Fibroblast of lung (primary cell): ENCODE measurements at regions not wholly inside any gene's neighbourhood (a gene's known extent, or its start where the extent isn't known, plus 50 kb on each side); places are given as distances from the start of the nearest gene placed in this dataset.
A peak's percentile ranks its signal among the peaks of the same experiment; 100 is the strongest.

Source experiments
- DNase-seq, 2 donors: peaks; one replicate each; pipeline versions ENCODE4 v3.0.0 to v3.0.0-alpha.2; 2010; ENCODE audit warnings: low read depth in 2 of 2
- H2AFZ ChIP-seq: 2 replicates; pipeline ENCODE4 v1.5.1; 2012; ENCODE audit warnings: low read length, control low read depth, inconsistent platforms
- H3K27ac ChIP-seq: 2 replicates; pipeline ENCODE4 v1.5.1; 2011; ENCODE audit warnings: low read length, control low read depth; ENCODE audit not compliant: insufficient read depth
- H3K27me3 ChIP-seq: 2 replicates; pipeline ENCODE4 v1.5.1; 2011; ENCODE audit warnings: mild to moderate bottlenecking, low read length; ENCODE audit not compliant: control insufficient read depth, insufficient read depth
- H3K36me3 ChIP-seq: 2 replicates; pipeline ENCODE4 v1.5.1; 2011; ENCODE audit warnings: low read length; ENCODE audit not compliant: control insufficient read depth, insufficient read depth
- H3K4me1 ChIP-seq: 2 replicates; pipeline ENCODE4 v1.5.1; 2011; ENCODE audit warnings: low read length; ENCODE audit not compliant: control insufficient read depth, insufficient read depth; ENCODE audit errors: extremely low read depth
- H3K4me2 ChIP-seq: 2 replicates; pipeline ENCODE4 v1.5.1; 2011; ENCODE audit warnings: low read length, control low read depth; ENCODE audit not compliant: insufficient read depth; ENCODE audit errors: extremely low read depth
- H3K4me3 ChIP-seq, 4 experiments: fragments of 200-600 bp in 1 of 4; sonication (generic) in 1 of 4; replicated peaks in 1 of 4; 2 replicates each; pipeline ENCODE4 v1.5.1; 2011 to 2016; ENCODE audit warnings: low read length in 4 of 4, low read depth in 3 of 4, mild to moderate bottlenecking in 3 of 4, control low read depth in 2 of 4, inconsistent platforms in 1 of 4, mixed read lengths in 1 of 4; ENCODE audit not compliant: insufficient read depth in 1 of 4; ENCODE audit errors: control extremely low read depth in 1 of 4
- H3K79me2 ChIP-seq: 2 replicates; pipeline ENCODE4 v1.5.1; 2012; ENCODE audit warnings: mild to moderate bottlenecking, low read length, inconsistent platforms; ENCODE audit not compliant: control insufficient read depth, insufficient read depth
- H3K9ac ChIP-seq: 2 replicates; pipeline ENCODE4 v1.5.1; 2011; ENCODE audit warnings: mild to moderate bottlenecking, low read length, control low read depth; ENCODE audit not compliant: insufficient read depth
- H3K9me3 ChIP-seq: 2 replicates; pipeline ENCODE4 v1.5.1; 2012; ENCODE audit warnings: low read depth, low read length; ENCODE audit not compliant: control insufficient read depth, insufficient read depth
- H4K20me1 ChIP-seq: 2 replicates; pipeline ENCODE4 v1.5.1; 2011; ENCODE audit warnings: low read length; ENCODE audit not compliant: control insufficient read depth, insufficient read depth; ENCODE audit errors: extremely low read depth
- CTCF ChIP-seq, 2 donors: IDR thresholded peaks in 1 of 2; conservative IDR thresholded peaks in 1 of 2; 1 replicate in 1 of 2; 2 replicates in 1 of 2; pipeline ENCODE4 v1.5.1; 2011 to 2012; ENCODE audit warnings: low read length in 2 of 2, control low read depth in 1 of 2, inconsistent platforms in 1 of 2, low read depth in 1 of 2, mild to moderate bottlenecking in 1 of 2
- EZH2 ChIP-seq: IDR thresholded peaks from 2 replicates; pipeline ENCODE4 v1.5.1; 2012; ENCODE audit warnings: low read length, control low read depth, mild to moderate bottlenecking; ENCODE audit errors: missing control alignments

- no peak overlapping the region for H2AFZ ChIP-seq
- H3K4me1 ChIP-seq = peaks cover 17% of the 10 kb centered on the region
- TF ChIP-seq CTCF (conservative IDR thresholded peaks at IDR 0.05 in 1 of 2, IDR thresholded peaks at IDR 0.05 in 1 of 2; ENCODE audit: low read depth in 1 of 2, low read length in 2 of 2) (no peak), EZH2 (no peak)
- H3K36me3 ChIP-seq = no peaks in the 10 kb centered on the region
- H3K27me3 ChIP-seq = no peaks in the 10 kb centered on the region
- H4K20me1 ChIP-seq = no peaks in the 10 kb centered on the region
- H3K27ac ChIP-seq = no peak overlapping the region
- H3K9me3 ChIP-seq = no peaks in the 10 kb centered on the region
- DNase-seq = peak in 1 of 2 donors; percentile 46
- no peaks in the 10 kb centered on the region for H3K79me2 ChIP-seq
- no peak overlapping the region for H3K9ac ChIP-seq
- no peak overlapping the region for H3K4me2 ChIP-seq
- H3K4me3 ChIP-seq = no peak overlapping the region
These were observed 250.3 kb downstream of the TTC32 start for GRCh38 chr2:19651466-19651865.

GRCh38 chr2:19649785-19650380 is 251.9 kb downstream of the TTC32 start:
- Histone ChIP-seq H2AFZ (no peak overlapping the region), H3K4me1 (peaks cover 17% of the 10 kb centered on the region), H3K4me3 (no peak overlapping the region), H3K27me3 (no peaks in the 10 kb centered on the region), H3K36me3 (no peaks in the 10 kb centered on the region), H3K9ac (no peak overlapping the region), H3K9me3 (no peaks in the 10 kb centered on the region), H3K4me2 (peak overlapping the region; percentile 20), H3K27ac (peak overlapping the region; percentile 80), H3K79me2 (no peaks in the 10 kb centered on the region), H4K20me1 (no peaks in the 10 kb centered on the region)
- TF ChIP-seq EZH2 (no peak), CTCF (conservative IDR thresholded peaks at IDR 0.05 in 1 of 2, IDR thresholded peaks at IDR 0.05 in 1 of 2; ENCODE audit: low read depth in 1 of 2, low read length in 2 of 2) (no peak)
- DNase-seq = peak; percentile 99 to 100

GRCh38 chr2:19649142-19649541 is 252.6 kb downstream of the TTC32 start:
- peak; percentile 19 to 79 for DNase-seq
- Histone ChIP-seq H3K36me3 (no peaks in the 10 kb centered on the region), H4K20me1 (no peaks in the 10 kb centered on the region), H2AFZ (no peak overlapping the region), H3K27me3 (no peaks in the 10 kb centered on the region), H3K9ac (no peak overlapping the region), H3K9me3 (no peaks in the 10 kb centered on the region), H3K27ac (peak overlapping the region; percentile 30), H3K79me2 (no peaks in the 10 kb centered on the region), H3K4me2 (no peak overlapping the region), H3K4me3 (no peak overlapping the region), H3K4me1 (peaks cover 17% of the 10 kb centered on the region)
- TF ChIP-seq CTCF (conservative IDR thresholded peaks at IDR 0.05 in 1 of 2, IDR thresholded peaks at IDR 0.05 in 1 of 2; ENCODE audit: low read depth in 1 of 2, low read length in 2 of 2) = peak in 1 of 2 donors; percentile 4
- TF ChIP-seq EZH2 = no peak
